Fibroblast of villous mesenchyme (primary cell): ENCODE measurements at regions not wholly inside any gene's neighbourhood (a gene's known extent, or its start where the extent isn't known, plus 50 kb on each side); places are given as distances from the start of the nearest gene placed in this dataset.

ENCODE experiments used
- DNase-seq: peaks from one replicate; pipeline ENCODE4 v3.0.0-alpha.2; 2010; ENCODE audit warnings: low read depth
- H3K4me3 ChIP-seq: 2 replicates; pipeline ENCODE4 v1.5.1; 2011; ENCODE audit warnings: low read depth, mild to moderate bottlenecking, low read length
- CTCF ChIP-seq: IDR thresholded peaks from 2 replicates; pipeline ENCODE4 v1.5.1; 2012; ENCODE audit warnings: low read depth, mild to moderate bottlenecking, low read length; ENCODE audit not compliant: insufficient read depth

- DNase-seq = no peak
- TF ChIP-seq CTCF = no peak
- H3K4me3 ChIP-seq = no peak overlapping the region
Observed at GRCh38 chr6:50979171-50979525, 160.5 kb downstream of the TFAP2B start.

- no peak for TF ChIP-seq CTCF
- H3K4me3 ChIP-seq = no peak overlapping the region
- DNase-seq = no peak
Observed at GRCh38 chr6:50984135-50984534, 165.5 kb downstream of the TFAP2B start.

GRCh38 chr6:50986319-50986718 is 167.6 kb downstream of the TFAP2B start:
- DNase-seq = no peak
- TF ChIP-seq CTCF = no peak
- no peak overlapping the region for H3K4me3 ChIP-seq

- DNase-seq = no peak
- H3K4me3 ChIP-seq = no peak overlapping the region
- no peak for TF ChIP-seq CTCF
Observed at GRCh38 chr6:50989123-50989522, 170.5 kb downstream of the TFAP2B start.

- no peak for DNase-seq
- no peak overlapping the region for H3K4me3 ChIP-seq
- no peak for TF ChIP-seq CTCF
Observed at GRCh38 chr6:50990750-50991446, 172.2 kb downstream of the TFAP2B start.

- DNase-seq = no peak
- no peak overlapping the region for H3K4me3 ChIP-seq
- no peak for TF ChIP-seq CTCF
Observed at GRCh38 chr6:50992232-50992631, 173.6 kb downstream of the TFAP2B start.
